ENCODE measurements at regions not wholly inside any gene's neighbourhood (a gene's known extent, or its start where the extent isn't known, plus 50 kb on each side); places are given as distances from the start of the nearest gene placed in this dataset.

- Histone ChIP-seq H3K14ac (ENCODE audit: insufficient read length) (no peak overlapping the region), H2BK15ac (ENCODE audit: low read length) (no peak overlapping the region), H3K23ac (ENCODE audit: insufficient read length) (no peak overlapping the region), H3K36me3 (ENCODE audit: control insufficient read depth in 2 of 4, insufficient read depth in 4 of 4, low read length in 3 of 4) (no peaks in the 10 kb centered on the region), H3K23me2 (ENCODE audit: low read depth, low read length) (no peaks in the 10 kb centered on the region), H3K79me2 (ENCODE audit: control insufficient read depth in 1 of 2, insufficient read depth in 2 of 2, low read length in 2 of 2) (no peaks in the 10 kb centered on the region), H3K27me3 (replicated peaks in 1 of 4; ENCODE audit: control insufficient read depth in 3 of 4, extremely low read depth in 1 of 4, insufficient read depth in 3 of 4, low read length in 3 of 4) (no peaks in the 10 kb centered on the region), H3K4me1 (replicated peaks in 1 of 4; ENCODE audit: control insufficient read depth in 3 of 4, insufficient read depth in 4 of 4, low read length in 3 of 4) (no peaks in the 10 kb centered on the region), H2AFZ (ENCODE audit: low read length) (0 out of 2 replicates have a peak overlapping the region, but pooled peaks have one; percentile 16), H4K5ac (ENCODE audit: insufficient read length, low read depth, low read length) (no peak overlapping the region), H3K4ac (replicated peaks; ENCODE audit: insufficient read length, low read depth, low read length) (no peak overlapping the region), H2AK5ac (ENCODE audit: low read depth, low read length) (no peak overlapping the region), H3K4me3 (ENCODE audit: extremely low read depth in 1 of 4, insufficient read depth in 2 of 4, low read depth in 3 of 4, low read length in 4 of 4) (no peak overlapping the region), H3K18ac (ENCODE audit: extremely low read depth, low read length) (no peak overlapping the region), H3K79me1 (ENCODE audit: low read depth, low read length) (no peaks in the 10 kb centered on the region), H2BK20ac (ENCODE audit: low read length) (no peak overlapping the region), H2BK120ac (replicated peaks; ENCODE audit: low read depth, low read length) (no peak overlapping the region), H4K20me1 (replicated peaks in 1 of 2; ENCODE audit: control insufficient read depth in 1 of 2, insufficient read depth in 2 of 2, low read length in 2 of 2) (no peaks in the 10 kb centered on the region), H2BK12ac (ENCODE audit: low read depth, low read length) (no peak overlapping the region), H4K8ac (ENCODE audit: extremely low read depth, insufficient read depth, low read length) (no peak overlapping the region), H3K9ac (replicated peaks in 1 of 4; ENCODE audit: extremely low read depth in 1 of 4, low read depth in 3 of 4, low read length in 3 of 4) (no peak overlapping the region), H2BK5ac (ENCODE audit: low read depth, low read length) (no peak overlapping the region), H3K4me2 (ENCODE audit: insufficient read depth in 1 of 2, low read depth in 2 of 2, low read length in 2 of 2) (no peak overlapping the region), H4K91ac (replicated peaks; ENCODE audit: insufficient read length, low read length) (no peak overlapping the region), H3K9me3 (ENCODE audit: insufficient read depth in 2 of 2, low read depth in 1 of 2, low read length in 1 of 2) (no peaks in the 10 kb centered on the region), H3K27ac (ENCODE audit: low read depth, low read length) (no peak overlapping the region), H3K56ac (replicated peaks; ENCODE audit: insufficient read length, low read depth, low read length) (no peak overlapping the region)
- DNase-seq (ENCODE audit: low read depth in 1 of 2, low spot score in 2 of 2) (no peak), FAIRE-seq (no peak)
- WGBS, 2 experiments (ENCODE audit: extremely low coverage in 1 of 2, insufficient coverage in 1 of 2, insufficient read length in 1 of 2, insufficient replicate concordance in 2 of 2, low coverage in 1 of 2, low lambda C conversion rate in 2 of 2, missing lambda C conversion rate in 1 of 2), result 91% methylated on average over 5 of the region's 5 CpGs; no CpG with 5 or more reads in 1 of the 2 experiments
- POLR2A ChIA-PET (ENCODE audit: partially characterized antibody), result no interaction called here
- CTCF ChIA-PET (ENCODE audit: partially characterized antibody), result interaction anchor here (0.7 to 1.1 kb wide), 5 partner anchors 8 to 483 kb away, joined by 3 to 4 read pairs (median 3); no protein-coding TSS in a partner anchor
- TF ChIP-seq EGR1 (IDR thresholded peaks at IDR 0.05; ENCODE audit: borderline replicate concordance, low read depth, low read length) (no peak), ATF3 (IDR thresholded peaks at IDR 0.05; ENCODE audit: insufficient read depth, low read depth, low read length) (no peak), RFX5 (IDR thresholded peaks at IDR 0.05; ENCODE audit: borderline replicate concordance, low read depth, low read length) (no peak), BRCA1 (IDR thresholded peaks at IDR 0.05; ENCODE audit: low read depth, low read length) (no peak), TAF1 (IDR thresholded peaks at IDR 0.05; ENCODE audit: low read depth, low read length) (no peak), CREB1 (IDR thresholded peaks at IDR 0.05) (no peak), MAFK (IDR thresholded peaks at IDR 0.05; ENCODE audit: low read depth, low read length) (no peak)
Observed at GRCh38 chr18:60469387-60470100, 97.0 kb upstream of the MC4R start.

All from H1 (cell line).